ENCODE measurements at regions not wholly inside any gene's neighbourhood (a gene's known extent, or its start where the extent isn't known, plus 50 kb on each side); places are given as distances from the start of the nearest gene placed in this dataset.

DNA sequence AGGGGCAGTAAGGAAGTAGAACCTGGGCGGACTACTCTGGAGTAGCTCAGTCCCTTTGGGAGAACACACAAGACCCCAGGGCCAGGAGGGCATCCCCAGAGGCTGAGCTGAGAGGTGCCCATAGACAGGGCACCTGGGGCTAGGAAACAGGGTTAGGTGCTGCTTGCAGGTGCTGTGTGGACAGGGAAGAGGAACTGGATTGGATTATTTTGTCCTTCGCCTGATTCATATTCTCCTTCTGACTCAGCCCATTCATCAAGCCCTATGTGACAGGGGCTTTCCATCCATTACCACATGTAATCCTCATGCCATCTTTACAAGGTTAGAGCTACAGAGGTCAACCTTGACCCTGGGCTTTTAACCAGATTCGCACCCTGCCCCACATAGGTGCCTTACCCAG lies 183.9 kb downstream of the C1orf94 start:
- H3K27me3 Mint-ChIP-seq (ENCODE audit: insufficient read depth, unreplicated experiment) = no peaks in the 10 kb centered on the region
- CTCF ChIA-PET = no interaction called here

DNA sequence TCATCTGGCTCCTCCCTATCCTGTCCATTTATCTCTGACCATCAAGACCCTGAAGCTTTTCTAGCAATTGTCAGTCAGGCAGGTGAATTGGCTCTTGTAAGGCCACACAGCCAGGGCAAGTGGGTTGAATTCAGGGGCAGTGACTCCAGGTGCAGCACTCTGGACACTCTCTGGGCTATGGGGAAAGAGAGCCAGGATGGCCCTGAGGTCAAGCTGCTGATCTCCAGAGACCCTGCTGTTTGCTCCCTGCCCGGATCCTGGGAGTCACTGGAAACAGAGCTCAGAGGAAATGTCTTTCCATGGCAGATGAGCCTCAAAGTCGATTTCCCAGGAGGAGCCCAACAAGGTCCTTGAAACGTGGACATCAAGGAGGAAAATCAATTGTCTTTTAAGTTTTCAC lies 184.4 kb downstream of the C1orf94 start:
- Mint-ChIP-seq H3K4me1 (ENCODE audit: insufficient read depth, unreplicated experiment) (no peaks in the 10 kb centered on the region), H3K4me3 (ENCODE audit: unreplicated experiment) (no peak overlapping the region), H3K9me3 (ENCODE audit: unreplicated experiment) (peaks cover 56% of the 10 kb centered on the region), H3K27me3 (ENCODE audit: insufficient read depth, unreplicated experiment) (no peaks in the 10 kb centered on the region), H3K27ac (ENCODE audit: low read depth, unreplicated experiment) (no peak overlapping the region), H3K36me3 (ENCODE audit: insufficient read depth, unreplicated experiment) (no peaks in the 10 kb centered on the region)
- intact Hi-C loops (cut with micrococcal nuclease) = no loop called here
- ChIA-PET POLR2A (no interaction called here), CTCF (no interaction called here)
- TF ChIP-seq CTCF (IDR thresholded peaks at IDR 0.05; ENCODE audit: unreplicated experiment) = no peak
- BruUV-seq (replicated peaks) = no TSS peak
- no peak for DNase-seq (ENCODE audit: unreplicated experiment)

More for the DNA sequence above, 183.9 kb downstream of the C1orf94 start:
- BruUV-seq (replicated peaks) = no TSS peak
- intact Hi-C loops (cut with micrococcal nuclease) = no loop called here
- no peak for DNase-seq (ENCODE audit: unreplicated experiment)
- H3K27ac Mint-ChIP-seq (ENCODE audit: low read depth, unreplicated experiment) = no peak overlapping the region
- POLR2A ChIA-PET = no interaction called here
- peaks cover 51% of the 10 kb centered on the region for H3K9me3 Mint-ChIP-seq (ENCODE audit: unreplicated experiment)
- no peak for TF ChIP-seq CTCF (IDR thresholded peaks at IDR 0.05; ENCODE audit: unreplicated experiment)
- no peaks in the 10 kb centered on the region for H3K4me1 Mint-ChIP-seq (ENCODE audit: insufficient read depth, unreplicated experiment)
- no peaks in the 10 kb centered on the region for H3K36me3 Mint-ChIP-seq (ENCODE audit: insufficient read depth, unreplicated experiment)
- H3K4me3 Mint-ChIP-seq (ENCODE audit: unreplicated experiment) = no peak overlapping the region

DNA sequence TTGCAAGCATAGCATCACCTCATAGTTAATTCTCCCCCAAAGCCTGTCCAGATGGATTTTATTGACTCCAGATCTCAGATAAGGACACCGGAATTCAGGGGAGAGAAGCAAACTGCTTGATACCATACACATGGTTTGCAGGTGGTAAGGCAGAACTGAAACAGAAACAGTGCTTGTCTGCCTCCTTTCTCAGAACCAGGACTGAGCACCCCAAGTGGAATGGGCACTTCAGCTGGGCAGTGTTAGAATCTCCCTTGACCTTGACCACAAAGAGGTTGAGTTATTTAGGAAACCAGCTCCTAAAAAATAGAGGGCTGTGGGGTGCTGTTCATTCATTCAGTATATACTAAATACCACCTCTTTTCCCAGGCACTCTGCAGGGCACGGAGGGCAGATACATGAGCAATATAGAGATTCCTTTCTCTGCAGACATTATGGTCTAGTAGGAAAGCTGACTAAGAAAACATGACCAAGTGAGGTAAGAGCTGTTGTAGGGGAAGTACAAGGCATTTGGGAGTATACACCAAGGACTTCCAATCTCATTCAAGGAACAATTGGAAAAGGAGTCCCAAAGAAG lies 185.2 kb downstream of the C1orf94 start:
- Mint-ChIP-seq H3K36me3 (ENCODE audit: insufficient read depth, unreplicated experiment) (no peaks in the 10 kb centered on the region), H3K4me1 (ENCODE audit: insufficient read depth, unreplicated experiment) (no peaks in the 10 kb centered on the region), H3K27ac (ENCODE audit: low read depth, unreplicated experiment) (no peak overlapping the region), H3K27me3 (ENCODE audit: insufficient read depth, unreplicated experiment) (no peaks in the 10 kb centered on the region), H3K4me3 (ENCODE audit: unreplicated experiment) (no peak overlapping the region), H3K9me3 (ENCODE audit: unreplicated experiment) (peaks cover 56% of the 10 kb centered on the region)
- TF ChIP-seq CTCF (IDR thresholded peaks at IDR 0.05; ENCODE audit: unreplicated experiment) = no peak
- no peak for DNase-seq (ENCODE audit: unreplicated experiment)
- intact Hi-C loops (cut with micrococcal nuclease) = no loop called here
- BruUV-seq (replicated peaks) = no TSS peak
- ChIA-PET CTCF (interaction anchor here (0.7 kb wide), 1 partner anchor 420 kb away, joined by 4 read pairs; no protein-coding TSS in a partner anchor), POLR2A (no interaction called here)

GRCh38 chr1:34362949-34363348 lies 186.2 kb downstream of the C1orf94 start:
- H3K4me3 Mint-ChIP-seq (ENCODE audit: unreplicated experiment) = no peak overlapping the region
- H3K9me3 Mint-ChIP-seq (ENCODE audit: unreplicated experiment) = peaks cover 50% of the 10 kb centered on the region
- H3K27ac Mint-ChIP-seq (ENCODE audit: low read depth, unreplicated experiment) = no peak overlapping the region
- intact Hi-C loops (cut with micrococcal nuclease) = no loop called here
- BruUV-seq (replicated peaks) = no TSS peak
- no peak for DNase-seq (ENCODE audit: unreplicated experiment)
- no peak for TF ChIP-seq CTCF (IDR thresholded peaks at IDR 0.05; ENCODE audit: unreplicated experiment)
- CTCF ChIA-PET = no interaction called here
- no peaks in the 10 kb centered on the region for H3K36me3 Mint-ChIP-seq (ENCODE audit: insufficient read depth, unreplicated experiment)
- POLR2A ChIA-PET = no interaction called here
- H3K4me1 Mint-ChIP-seq (ENCODE audit: insufficient read depth, unreplicated experiment) = no peaks in the 10 kb centered on the region
- H3K27me3 Mint-ChIP-seq (ENCODE audit: insufficient read depth, unreplicated experiment) = no peaks in the 10 kb centered on the region

Measured in MCF 10A (cell line).